Endothelial cell (in vitro differentiated cells): ENCODE measurements at regions not wholly inside any gene's neighbourhood (a gene's known extent, or its start where the extent isn't known, plus 50 kb on each side); places are given as distances from the start of the nearest gene placed in this dataset.

Experiments used
- DNase-seq: peaks from one replicate; pipeline ENCODE4 v3.0.0; 2021; ENCODE audit warnings: low spot score
- H3K27ac Mint-ChIP-seq: one replicate; pipeline ENCODE4 v1.8.0; 2021; ENCODE audit warnings: mixed read lengths, inconsistent platforms; ENCODE audit not compliant: unreplicated experiment
- H3K27me3 Mint-ChIP-seq: one replicate; pipeline ENCODE4 v1.8.0; 2021; ENCODE audit warnings: mild to moderate bottlenecking, moderate library complexity, mixed read lengths, inconsistent platforms; ENCODE audit not compliant: unreplicated experiment
- H3K36me3 Mint-ChIP-seq: one replicate; pipeline ENCODE4 v1.8.0; 2021; ENCODE audit warnings: mild to moderate bottlenecking, low read depth, mixed read lengths, inconsistent platforms; ENCODE audit not compliant: unreplicated experiment
- H3K4me1 Mint-ChIP-seq: one replicate; pipeline ENCODE4 v1.8.0; 2021; ENCODE audit warnings: mild to moderate bottlenecking, mixed read lengths, inconsistent platforms; ENCODE audit not compliant: unreplicated experiment
- H3K4me3 Mint-ChIP-seq: one replicate; pipeline ENCODE4 v1.8.0; 2021; ENCODE audit warnings: mild to moderate bottlenecking, mixed read lengths, inconsistent platforms; ENCODE audit not compliant: unreplicated experiment
- H3K9me3 Mint-ChIP-seq: one replicate; pipeline ENCODE4 v1.8.0; 2021; ENCODE audit warnings: mixed read lengths, inconsistent platforms; ENCODE audit not compliant: unreplicated experiment
- TF ChIP-seq, protein P1 (sequence below): fragments of 200-600 bp; sonication (generic); IDR thresholded peaks from one replicate; pipeline ENCODE4 v1.5.0; 2021; ENCODE audit warnings: antibody characterized with exemption; ENCODE audit not compliant: unreplicated experiment

DNA sequence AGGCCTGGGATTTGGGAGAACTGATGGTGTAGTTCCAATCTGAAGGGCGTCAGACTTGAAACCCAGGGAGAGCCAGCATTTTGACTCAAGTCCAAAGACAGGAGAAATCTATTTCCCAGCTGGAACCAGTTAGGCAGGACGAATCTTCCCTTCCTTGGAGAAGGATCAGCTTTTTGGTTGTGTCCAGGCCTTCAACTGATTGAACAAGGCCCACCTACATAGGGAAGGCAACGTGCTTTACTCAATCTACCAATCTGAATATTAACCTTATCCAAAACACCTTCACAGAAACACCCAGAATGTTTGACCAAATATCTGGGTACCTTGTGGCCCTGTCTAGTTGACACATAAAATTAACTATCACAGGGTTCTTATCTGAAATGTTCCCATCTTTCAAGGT is 221.9 kb upstream of the DLGAP1 start:
- H3K4me3 Mint-ChIP-seq: no peak overlapping the region
- TF ChIP-seq, protein P1, sequence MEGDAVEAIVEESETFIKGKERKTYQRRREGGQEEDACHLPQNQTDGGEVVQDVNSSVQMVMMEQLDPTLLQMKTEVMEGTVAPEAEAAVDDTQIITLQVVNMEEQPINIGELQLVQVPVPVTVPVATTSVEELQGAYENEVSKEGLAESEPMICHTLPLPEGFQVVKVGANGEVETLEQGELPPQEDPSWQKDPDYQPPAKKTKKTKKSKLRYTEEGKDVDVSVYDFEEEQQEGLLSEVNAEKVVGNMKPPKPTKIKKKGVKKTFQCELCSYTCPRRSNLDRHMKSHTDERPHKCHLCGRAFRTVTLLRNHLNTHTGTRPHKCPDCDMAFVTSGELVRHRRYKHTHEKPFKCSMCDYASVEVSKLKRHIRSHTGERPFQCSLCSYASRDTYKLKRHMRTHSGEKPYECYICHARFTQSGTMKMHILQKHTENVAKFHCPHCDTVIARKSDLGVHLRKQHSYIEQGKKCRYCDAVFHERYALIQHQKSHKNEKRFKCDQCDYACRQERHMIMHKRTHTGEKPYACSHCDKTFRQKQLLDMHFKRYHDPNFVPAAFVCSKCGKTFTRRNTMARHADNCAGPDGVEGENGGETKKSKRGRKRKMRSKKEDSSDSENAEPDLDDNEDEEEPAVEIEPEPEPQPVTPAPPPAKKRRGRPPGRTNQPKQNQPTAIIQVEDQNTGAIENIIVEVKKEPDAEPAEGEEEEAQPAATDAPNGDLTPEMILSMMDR: no peak
- H3K36me3 Mint-ChIP-seq: no peaks in the 10 kb centered on the region
- no peaks in the 10 kb centered on the region for H3K27me3 Mint-ChIP-seq
- no peaks in the 10 kb centered on the region for H3K4me1 Mint-ChIP-seq
- no peaks in the 10 kb centered on the region for H3K9me3 Mint-ChIP-seq
- no peak overlapping the region for H3K27ac Mint-ChIP-seq
- no peak for DNase-seq

DNA sequence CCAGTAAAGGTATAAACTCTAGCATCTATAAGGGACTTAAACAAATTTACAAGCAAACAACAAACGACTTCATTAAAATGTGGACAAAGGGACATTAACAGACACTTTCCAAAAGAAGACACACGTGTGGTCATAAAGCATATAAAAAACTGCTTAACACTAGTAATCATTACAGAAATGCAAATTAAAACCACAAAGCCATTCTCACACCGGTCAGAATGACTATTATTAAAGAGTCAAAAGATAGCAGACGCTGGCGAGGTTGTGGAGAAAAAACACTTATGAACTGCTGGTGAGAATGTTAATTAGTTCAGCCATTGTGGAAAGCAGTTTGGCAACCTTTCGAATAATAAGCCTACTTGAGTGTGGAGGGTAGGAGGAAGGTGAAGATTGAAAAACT is 217.1 kb upstream of the DLGAP1 start:
- H3K4me1 Mint-ChIP-seq: no peaks in the 10 kb centered on the region
- DNase-seq: no peak
- H3K36me3 Mint-ChIP-seq: peaks cover 14% of the 10 kb centered on the region
- H3K27me3 Mint-ChIP-seq: no peaks in the 10 kb centered on the region
- H3K27ac Mint-ChIP-seq: no peak overlapping the region
- H3K9me3 Mint-ChIP-seq: peaks cover 9% of the 10 kb centered on the region
- no peak overlapping the region for H3K4me3 Mint-ChIP-seq
- TF ChIP-seq, protein P1: no peak

DNA sequence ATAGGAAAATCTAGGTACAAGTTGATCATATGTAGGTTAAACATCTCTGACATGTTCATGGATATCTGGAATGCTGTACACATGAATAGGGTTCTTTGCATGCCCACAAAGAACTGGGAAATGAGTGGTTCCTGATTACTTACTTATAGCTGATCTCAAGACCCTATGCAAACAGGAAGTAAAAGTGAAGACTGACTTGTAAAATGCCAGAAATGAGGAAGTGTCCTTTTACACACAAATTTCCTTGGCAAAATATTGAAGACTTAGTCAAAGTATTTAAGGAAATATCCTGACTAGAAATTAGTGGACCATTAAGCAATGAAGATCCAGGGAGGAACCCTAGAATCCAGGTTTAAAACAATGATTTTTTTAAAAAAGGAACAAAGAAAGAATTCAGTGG is 203.7 kb upstream of the DLGAP1 start:
- DNase-seq: no peak
- Mint-ChIP-seq H3K4me1 (no peaks in the 10 kb centered on the region), H3K27me3 (no peaks in the 10 kb centered on the region), H3K36me3 (no peaks in the 10 kb centered on the region), H3K4me3 (no peak overlapping the region), H3K27ac (no peak overlapping the region), H3K9me3 (no peaks in the 10 kb centered on the region)
- TF ChIP-seq, protein P1: no peak

DNA sequence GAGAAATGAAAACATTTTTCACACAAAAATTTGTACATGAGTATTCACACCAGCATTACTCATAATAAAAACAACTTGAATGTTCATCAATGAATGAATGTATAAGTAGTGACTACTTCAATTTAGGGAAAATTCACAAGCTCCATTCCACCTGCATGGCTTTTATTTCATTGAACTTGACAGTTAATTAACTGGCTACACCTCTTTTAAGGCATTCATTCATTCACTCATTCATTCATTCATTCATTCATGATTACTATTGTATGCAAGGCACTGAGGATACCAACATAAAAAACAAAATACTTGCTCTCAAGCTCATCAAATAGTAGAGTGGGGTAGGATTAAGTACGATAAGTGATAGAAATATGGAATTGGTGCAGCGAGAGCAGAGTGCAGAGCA is 198.3 kb upstream of the DLGAP1 start:
- Mint-ChIP-seq H3K4me3 (no peak overlapping the region), H3K36me3 (no peaks in the 10 kb centered on the region), H3K4me1 (no peaks in the 10 kb centered on the region), H3K27me3 (no peaks in the 10 kb centered on the region), H3K27ac (no peak overlapping the region), H3K9me3 (no peaks in the 10 kb centered on the region)
- TF ChIP-seq, protein P1: no peak
- DNase-seq: no peak

DNA sequence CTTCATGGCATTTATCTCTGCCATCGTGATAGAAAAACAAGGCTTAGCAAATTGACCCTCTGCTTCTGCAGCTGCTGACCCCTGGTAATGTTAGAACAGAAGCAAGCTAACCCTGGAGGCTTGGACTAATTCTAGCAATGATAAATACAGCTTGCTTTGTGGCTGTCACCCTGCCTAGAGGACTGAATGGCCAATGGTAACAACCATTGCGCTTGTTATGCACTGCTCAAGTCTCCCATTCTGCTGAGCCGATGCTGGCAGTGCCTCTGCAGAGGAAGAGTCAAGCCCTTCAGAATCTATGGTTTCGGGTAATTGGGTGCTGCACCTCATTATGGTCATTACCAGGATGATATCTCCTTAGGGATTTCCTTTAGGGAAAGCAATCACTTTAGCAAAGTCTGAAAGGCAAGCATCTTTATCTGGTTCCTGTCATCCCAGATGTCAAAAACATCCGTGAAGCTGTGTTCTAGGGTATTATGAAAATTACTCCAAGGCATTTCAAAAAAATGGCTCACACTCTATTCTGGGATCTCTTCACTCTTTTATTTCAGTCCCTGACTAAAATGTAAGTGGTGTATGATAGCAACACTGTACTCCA is 186.8 kb upstream of the DLGAP1 start:
- H3K27ac Mint-ChIP-seq: no peak overlapping the region
- H3K9me3 Mint-ChIP-seq: no peaks in the 10 kb centered on the region
- no peak for DNase-seq
- no peaks in the 10 kb centered on the region for H3K27me3 Mint-ChIP-seq
- H3K36me3 Mint-ChIP-seq: no peaks in the 10 kb centered on the region
- peaks cover 3% of the 10 kb centered on the region for H3K4me1 Mint-ChIP-seq
- H3K4me3 Mint-ChIP-seq: no peak overlapping the region
- TF ChIP-seq, protein P1: no peak
